NCI-H1694 treated with DMSO at 0.1 percent for 48 hours (cell line): ENCODE measurements at regions not wholly inside any gene's neighbourhood (a gene's known extent, or its start where the extent isn't known, plus 50 kb on each side); places are given as distances from the start of the nearest gene placed in this dataset.
"Not testable (repeated sequence)": the region's sequence is repeated elsewhere in the genome, so short reads cannot be mapped to it uniquely, and the experiment has no call there.

Source experiments
- DNase-seq: peaks from one replicate; lab custom pipeline; 2025; lab: John Stamatoyannopoulos, UW

GRCh38 chr6:76671751-76672150 lies 599.3 kb upstream of the IMPG1 start:
- DNase-seq = no peak

GRCh38 chr6:76644231-76644630 lies 571.8 kb upstream of the IMPG1 start:
- no peak for DNase-seq

GRCh38 chr6:76639941-76640340 lies 567.5 kb upstream of the IMPG1 start:
- DNase-seq = no peak

- no peak for DNase-seq
These were observed 562.2 kb upstream of the IMPG1 start for GRCh38 chr6:76634695-76635094.

GRCh38 chr6:76633259-76633658 lies 560.8 kb upstream of the IMPG1 start:
- no peak for DNase-seq

GRCh38 chr6:76631622-76632021 lies 559.2 kb upstream of the IMPG1 start:
- no peak for DNase-seq

- no peak for DNase-seq
These were observed 542.9 kb upstream of the IMPG1 start for GRCh38 chr6:76615395-76615794.

GRCh38 chr6:76612954-76613353 lies 540.5 kb upstream of the IMPG1 start:
- no peak for DNase-seq

GRCh38 chr6:76609160-76609559 lies 536.7 kb upstream of the IMPG1 start:
- DNase-seq = no peak

GRCh38 chr6:76594109-76594508 lies 521.6 kb upstream of the IMPG1 start:
- DNase-seq = no peak

GRCh38 chr6:76593668-76594067 lies 521.2 kb upstream of the IMPG1 start:
- DNase-seq = no peak

GRCh38 chr6:76592566-76592965 lies 520.1 kb upstream of the IMPG1 start:
- no peak for DNase-seq

- no peak for DNase-seq
These were observed 514.8 kb upstream of the IMPG1 start for GRCh38 chr6:76587271-76587670.

GRCh38 chr6:76584121-76584520 lies 511.7 kb upstream of the IMPG1 start:
- DNase-seq = no peak

GRCh38 chr6:76578746-76579145 lies 506.3 kb upstream of the IMPG1 start:
- no peak for DNase-seq

GRCh38 chr6:76574746-76575145 lies 502.3 kb upstream of the IMPG1 start:
- DNase-seq = no peak

GRCh38 chr6:76565932-76566331 lies 493.5 kb upstream of the IMPG1 start:
- DNase-seq = no peak

GRCh38 chr6:76562371-76562770 lies 489.9 kb upstream of the IMPG1 start:
- DNase-seq = not testable (repeated sequence)

- not testable (repeated sequence) for DNase-seq
These were observed 488.6 kb upstream of the IMPG1 start for GRCh38 chr6:76560851-76561755.

- DNase-seq = no peak
These were observed 480.8 kb upstream of the IMPG1 start for GRCh38 chr6:76553256-76553655.

GRCh38 chr6:76552268-76552667 lies 479.8 kb upstream of the IMPG1 start:
- DNase-seq = no peak

GRCh38 chr6:76533661-76534060 lies 461.2 kb upstream of the IMPG1 start:
- no peak for DNase-seq

GRCh38 chr6:76532647-76533046 lies 460.2 kb upstream of the IMPG1 start:
- no peak for DNase-seq

- no peak for DNase-seq
These were observed 446.0 kb upstream of the IMPG1 start for GRCh38 chr6:76518443-76518842.
